ENCODE measurements at regions not wholly inside any gene's neighbourhood (a gene's known extent, or its start where the extent isn't known, plus 50 kb on each side); places are given as distances from the start of the nearest gene placed in this dataset.

GRCh38 chr10:131424053-131424452 lies 112.5 kb upstream of the TCERG1L start:
- Histone ChIP-seq H3K36me3 (replicated peaks in 1 of 2; ENCODE audit: insufficient read depth in 1 of 2, low read depth in 2 of 2) (no peaks in the 10 kb centered on the region), H3K27ac (no peak overlapping the region), H3K27me3 (no peaks in the 10 kb centered on the region), H3K9me3 (no peaks in the 10 kb centered on the region), H3K4me3 (no peak overlapping the region), H3K4me1 (peaks cover 12% of the 10 kb centered on the region)
- TF ChIP-seq CTCF (IDR thresholded peaks at IDR 0.05): no peak
- no peak for TF ChIP-seq POLR2A (IDR thresholded peaks at IDR 0.05)
- no peak for DNase-seq
- 54 to 61% methylated on average over 6 of the region's 6 CpGs for WGBS, 2 donors
- ATAC-seq: no peak
- intact Hi-C loops (cut with DNase I): no loop called here

- 73 to 87% methylated on average over 12 of the region's 12 CpGs for WGBS, 2 donors
- ATAC-seq (no peak), DNase-seq (no peak)
- Histone ChIP-seq H3K27me3 (peaks cover 0 to 6% of the 10 kb centered on the region in 2 donors), H3K9me3 (no peaks in the 10 kb centered on the region), H3K4me1 (peaks cover 12% of the 10 kb centered on the region), H3K4me3 (no peak overlapping the region), H3K27ac (no peak overlapping the region), H3K36me3 (replicated peaks in 1 of 2; ENCODE audit: insufficient read depth in 1 of 2, low read depth in 2 of 2) (no peaks in the 10 kb centered on the region)
- intact Hi-C loops (cut with DNase I): no loop called here
- no peak for TF ChIP-seq CTCF (IDR thresholded peaks at IDR 0.05)
- no peak for TF ChIP-seq POLR2A (IDR thresholded peaks at IDR 0.05)
Observed at GRCh38 chr10:131424836-131425491, 113.4 kb upstream of the TCERG1L start.

GRCh38 chr10:131425752-131426533 lies 114.4 kb upstream of the TCERG1L start:
- peaks cover 0 to 10% of the 10 kb centered on the region in 2 donors for H3K27me3 ChIP-seq
- DNase-seq (peak in 2 of 4 donors; percentile 16 to 18), ATAC-seq (no peak)
- no peaks in the 10 kb centered on the region for H3K36me3 ChIP-seq (replicated peaks in 1 of 2; ENCODE audit: insufficient read depth in 1 of 2, low read depth in 2 of 2)
- WGBS, 2 donors: 53 to 60% methylated on average over 7 to 11 of the region's 11 CpGs
- peaks cover 12% of the 10 kb centered on the region for H3K4me1 ChIP-seq
- H3K27ac ChIP-seq: no peak overlapping the region
- intact Hi-C loops (cut with DNase I): no loop called here
- TF ChIP-seq POLR2A (IDR thresholded peaks at IDR 0.05) (no peak), CTCF (IDR thresholded peaks at IDR 0.05) (no peak)
- H3K9me3 ChIP-seq: no peaks in the 10 kb centered on the region
- no peak overlapping the region for H3K4me3 ChIP-seq

- no peak for TF ChIP-seq CTCF (IDR thresholded peaks at IDR 0.05)
- TF ChIP-seq POLR2A (IDR thresholded peaks at IDR 0.05): no peak
- intact Hi-C loops (cut with DNase I): no loop called here
- ATAC-seq: no peak
- WGBS, 2 donors: 57 to 74% methylated on average over 8 to 9 of the region's 9 CpGs
- H3K27ac ChIP-seq: no peak overlapping the region
- no peaks in the 10 kb centered on the region for H3K36me3 ChIP-seq (replicated peaks in 1 of 2; ENCODE audit: insufficient read depth in 1 of 2, low read depth in 2 of 2)
- no peak for DNase-seq
- no peak overlapping the region for H3K4me3 ChIP-seq
- no peaks in the 10 kb centered on the region for H3K9me3 ChIP-seq
- peaks cover 0 to 13% of the 10 kb centered on the region in 2 donors for H3K27me3 ChIP-seq
- H3K4me1 ChIP-seq: peaks cover 12% of the 10 kb centered on the region
Observed at GRCh38 chr10:131426534-131426898, 115.0 kb upstream of the TCERG1L start.

Data from body of pancreas (tissue), 4 donors.